PC-9 (cell line): ENCODE measurements at regions not wholly inside any gene's neighbourhood (a gene's known extent, or its start where the extent isn't known, plus 50 kb on each side); places are given as distances from the start of the nearest gene placed in this dataset.

Experiments used
- EZH2 ChIP-seq: fragments of 200-600 bp; sonication (generic); IDR thresholded peaks from 2 replicates; pipeline ENCODE4 v1.8.0; 2017; ENCODE audit warnings: antibody characterized with exemption, low read depth
- TF ChIP-seq, protein P1 (sequence below): fragments of 200-600 bp; sonication (generic); conservative IDR thresholded peaks from 2 replicates; pipeline ENCODE4 v1.6.1; 2017; ENCODE audit warnings: mixed run types, antibody characterized with exemption, mild to moderate bottlenecking, moderate library complexity

DNA sequence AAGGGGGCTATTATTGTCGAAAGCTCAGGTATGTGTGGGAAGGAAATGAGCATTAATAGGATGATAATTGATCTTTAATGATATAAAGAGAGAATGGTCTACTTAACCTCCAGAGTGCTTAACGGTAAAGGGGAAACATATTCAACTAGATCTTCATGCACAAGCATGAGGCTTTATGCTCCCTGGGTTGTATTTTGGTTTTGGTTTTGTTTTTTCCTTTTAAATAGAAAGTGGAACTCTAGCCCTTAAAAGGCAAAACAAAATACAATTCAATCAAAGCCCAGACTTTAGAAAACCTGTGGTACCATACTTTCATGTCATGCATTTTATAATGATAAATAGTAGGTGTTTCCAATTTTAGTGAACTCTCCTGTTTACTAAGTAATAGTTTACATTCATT lies 622.7 kb downstream of the METTL15 start:
- TF ChIP-seq, protein P1, sequence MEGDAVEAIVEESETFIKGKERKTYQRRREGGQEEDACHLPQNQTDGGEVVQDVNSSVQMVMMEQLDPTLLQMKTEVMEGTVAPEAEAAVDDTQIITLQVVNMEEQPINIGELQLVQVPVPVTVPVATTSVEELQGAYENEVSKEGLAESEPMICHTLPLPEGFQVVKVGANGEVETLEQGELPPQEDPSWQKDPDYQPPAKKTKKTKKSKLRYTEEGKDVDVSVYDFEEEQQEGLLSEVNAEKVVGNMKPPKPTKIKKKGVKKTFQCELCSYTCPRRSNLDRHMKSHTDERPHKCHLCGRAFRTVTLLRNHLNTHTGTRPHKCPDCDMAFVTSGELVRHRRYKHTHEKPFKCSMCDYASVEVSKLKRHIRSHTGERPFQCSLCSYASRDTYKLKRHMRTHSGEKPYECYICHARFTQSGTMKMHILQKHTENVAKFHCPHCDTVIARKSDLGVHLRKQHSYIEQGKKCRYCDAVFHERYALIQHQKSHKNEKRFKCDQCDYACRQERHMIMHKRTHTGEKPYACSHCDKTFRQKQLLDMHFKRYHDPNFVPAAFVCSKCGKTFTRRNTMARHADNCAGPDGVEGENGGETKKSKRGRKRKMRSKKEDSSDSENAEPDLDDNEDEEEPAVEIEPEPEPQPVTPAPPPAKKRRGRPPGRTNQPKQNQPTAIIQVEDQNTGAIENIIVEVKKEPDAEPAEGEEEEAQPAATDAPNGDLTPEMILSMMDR, result no peak
- TF ChIP-seq EZH2, result no peak
